Nephron progenitor cell (in vitro differentiated cells): ENCODE measurements at regions not wholly inside any gene's neighbourhood (a gene's known extent, or its start where the extent isn't known, plus 50 kb on each side); places are given as distances from the start of the nearest gene placed in this dataset.

Experiments
- DNase-seq: peaks from one replicate; pipeline ENCODE4 v3.0.0; 2021
- H3K27ac Mint-ChIP-seq: 2 replicates; pipeline ENCODE4 v1.8.0; 2021; ENCODE audit warnings: mild to moderate bottlenecking, moderate library complexity, mixed read lengths
- H3K27me3 Mint-ChIP-seq: 2 replicates; pipeline ENCODE4 v1.8.0; 2021; ENCODE audit warnings: mild to moderate bottlenecking, low read depth, mixed read lengths; ENCODE audit not compliant: poor library complexity
- H3K36me3 Mint-ChIP-seq: 2 replicates; pipeline ENCODE4 v1.8.0; 2021; ENCODE audit warnings: low read depth, mixed read lengths
- H3K4me1 Mint-ChIP-seq: 2 replicates; pipeline ENCODE4 v1.8.0; 2021; ENCODE audit warnings: mixed read lengths
- H3K4me3 Mint-ChIP-seq: 2 replicates; pipeline ENCODE4 v1.8.0; 2021; ENCODE audit warnings: mild to moderate bottlenecking, moderate library complexity, mixed read lengths
- H3K9me3 Mint-ChIP-seq: 2 replicates; pipeline ENCODE4 v1.8.0; 2021; ENCODE audit warnings: mild to moderate bottlenecking, moderate library complexity, mixed read lengths
- CTCF ChIP-seq: fragments of 200-600 bp; sonication (generic); IDR thresholded peaks from 2 replicates; pipeline ENCODE4 v1.5.0; 2021; ENCODE audit warnings: antibody characterized with exemption

- Mint-ChIP-seq H3K27ac (no peak overlapping the region), H3K4me1 (peaks cover 13% of the 10 kb centered on the region), H3K4me3 (no peak overlapping the region), H3K36me3 (no peaks in the 10 kb centered on the region), H3K9me3 (peaks cover under 1% of the 10 kb centered on the region), H3K27me3 (no peaks in the 10 kb centered on the region)
- DNase-seq: no peak
- TF ChIP-seq CTCF: peak; percentile 47
Measured at GRCh38 chr1:163874070-163874469, 552.3 kb downstream of the NUF2 start.

- Mint-ChIP-seq H3K27me3 (no peaks in the 10 kb centered on the region), H3K9me3 (no peaks in the 10 kb centered on the region), H3K4me3 (no peak overlapping the region), H3K4me1 (peaks cover 13% of the 10 kb centered on the region), H3K36me3 (no peaks in the 10 kb centered on the region), H3K27ac (no peak overlapping the region)
- no peak for DNase-seq
- no peak for TF ChIP-seq CTCF
Measured at GRCh38 chr1:163875200-163875926, 553.6 kb downstream of the NUF2 start.

- H3K27ac Mint-ChIP-seq: no peak overlapping the region
- no peaks in the 10 kb centered on the region for H3K9me3 Mint-ChIP-seq
- peaks cover 13% of the 10 kb centered on the region for H3K4me1 Mint-ChIP-seq
- DNase-seq: no peak
- H3K27me3 Mint-ChIP-seq: no peaks in the 10 kb centered on the region
- H3K36me3 Mint-ChIP-seq: no peaks in the 10 kb centered on the region
- H3K4me3 Mint-ChIP-seq: no peak overlapping the region
- TF ChIP-seq CTCF: no peak
Measured at GRCh38 chr1:163875927-163876320, 554.2 kb downstream of the NUF2 start.

GRCh38 chr1:163876546-163876945 is 554.8 kb downstream of the NUF2 start:
- no peak for DNase-seq
- Mint-ChIP-seq H3K36me3 (no peaks in the 10 kb centered on the region), H3K27me3 (no peaks in the 10 kb centered on the region), H3K9me3 (no peaks in the 10 kb centered on the region), H3K27ac (no peak overlapping the region), H3K4me3 (no peak overlapping the region), H3K4me1 (peaks cover 13% of the 10 kb centered on the region)
- no peak for TF ChIP-seq CTCF

GRCh38 chr1:163877016-163877415 is 555.3 kb downstream of the NUF2 start:
- Mint-ChIP-seq H3K4me3 (no peak overlapping the region), H3K27ac (no peak overlapping the region)
- TF ChIP-seq CTCF: no peak

GRCh38 chr1:163885510-163885909 is 563.8 kb downstream of the NUF2 start:
- TF ChIP-seq CTCF: no peak
- H3K36me3 Mint-ChIP-seq: no peaks in the 10 kb centered on the region
- H3K9me3 Mint-ChIP-seq: no peaks in the 10 kb centered on the region
- H3K27me3 Mint-ChIP-seq: no peaks in the 10 kb centered on the region
- H3K4me3 Mint-ChIP-seq: no peak overlapping the region
- no peak for DNase-seq
- H3K4me1 Mint-ChIP-seq: peaks cover 4% of the 10 kb centered on the region
- no peak overlapping the region for H3K27ac Mint-ChIP-seq

More at GRCh38 chr1:163877016-163877415, 555.3 kb downstream of the NUF2 start:
- H3K9me3 Mint-ChIP-seq: no peaks in the 10 kb centered on the region
- DNase-seq: no peak
- H3K27me3 Mint-ChIP-seq: no peaks in the 10 kb centered on the region
- peaks cover 13% of the 10 kb centered on the region for H3K4me1 Mint-ChIP-seq
- no peaks in the 10 kb centered on the region for H3K36me3 Mint-ChIP-seq
